ENCODE measurements at regions not wholly inside any gene's neighbourhood (a gene's known extent, or its start where the extent isn't known, plus 50 kb on each side); places are given as distances from the start of the nearest gene placed in this dataset.

- H3K9me3 ChIP-seq (replicated peaks), result no peaks in the 10 kb centered on the region
- H3K4me1 ChIP-seq, result no peaks in the 10 kb centered on the region
- no peaks in the 10 kb centered on the region for H3K36me3 ChIP-seq
- TF ChIP-seq CTCF (IDR thresholded peaks at IDR 0.05; ENCODE audit: borderline replicate concordance), result no peak
- intact Hi-C loops (cut with micrococcal nuclease), result no loop called here
- no peak for DNase-seq
- peaks cover 45% of the 10 kb centered on the region for H3K27me3 ChIP-seq (ENCODE audit: low read depth)
- no peak overlapping the region for H3K4me3 ChIP-seq
- no peak overlapping the region for H3K27ac ChIP-seq (replicated peaks)
Observed at GRCh38 chr11:134847083-134847715, 435.2 kb upstream of the B3GAT1 start.

- intact Hi-C loops (cut with micrococcal nuclease), result no loop called here
- DNase-seq, result no peak
- Histone ChIP-seq H3K36me3 (no peaks in the 10 kb centered on the region), H3K27me3 (ENCODE audit: low read depth) (peaks cover 49% of the 10 kb centered on the region), H3K4me1 (no peaks in the 10 kb centered on the region), H3K27ac (replicated peaks) (no peak overlapping the region), H3K4me3 (no peak overlapping the region), H3K9me3 (replicated peaks) (no peaks in the 10 kb centered on the region)
- no peak for TF ChIP-seq CTCF (IDR thresholded peaks at IDR 0.05; ENCODE audit: borderline replicate concordance)
Observed at GRCh38 chr11:134846328-134847082, 434.5 kb upstream of the B3GAT1 start.

GRCh38 chr11:134845474-134846327 lies 433.7 kb upstream of the B3GAT1 start:
- intact Hi-C loops (cut with micrococcal nuclease), result no loop called here
- H3K36me3 ChIP-seq, result no peaks in the 10 kb centered on the region

DNA sequence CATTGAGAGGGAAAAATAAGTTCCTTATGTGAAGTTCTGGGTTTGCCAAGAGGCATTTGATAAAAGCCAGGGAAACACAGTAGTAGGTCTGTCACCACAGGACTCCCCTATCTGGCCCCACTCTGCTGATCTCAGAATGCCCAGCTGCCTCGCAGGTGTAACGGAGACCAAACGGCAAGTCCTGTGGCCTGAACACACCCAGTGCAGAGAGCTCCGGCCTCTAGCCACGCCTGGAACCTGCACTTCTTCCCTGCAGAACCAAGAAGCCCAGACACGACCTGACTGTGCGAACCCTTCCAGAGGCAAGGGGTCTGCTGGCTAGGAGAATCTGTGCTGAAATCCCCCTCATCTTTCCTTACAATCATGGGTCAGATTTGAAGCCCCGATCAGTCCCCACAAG lies 432.8 kb upstream of the B3GAT1 start:
- H3K27ac ChIP-seq (replicated peaks), result no peak overlapping the region
- no peaks in the 10 kb centered on the region for H3K9me3 ChIP-seq (replicated peaks)
- TF ChIP-seq CTCF (IDR thresholded peaks at IDR 0.05; ENCODE audit: borderline replicate concordance), result no peak
- intact Hi-C loops (cut with micrococcal nuclease), result no loop called here
- H3K27me3 ChIP-seq (ENCODE audit: low read depth), result peaks cover 55% of the 10 kb centered on the region
- no peak overlapping the region for H3K4me3 ChIP-seq
- H3K4me1 ChIP-seq, result no peaks in the 10 kb centered on the region
- DNase-seq, result no peak
- no peaks in the 10 kb centered on the region for H3K36me3 ChIP-seq

More at GRCh38 chr11:134845474-134846327, 433.7 kb upstream of the B3GAT1 start:
- Histone ChIP-seq H3K9me3 (replicated peaks) (no peaks in the 10 kb centered on the region), H3K4me3 (no peak overlapping the region), H3K27ac (replicated peaks) (no peak overlapping the region), H3K27me3 (ENCODE audit: low read depth) (peaks cover 53% of the 10 kb centered on the region), H3K4me1 (no peaks in the 10 kb centered on the region)
- DNase-seq, result no peak
- TF ChIP-seq CTCF (IDR thresholded peaks at IDR 0.05; ENCODE audit: borderline replicate concordance), result no peak

GRCh38 chr11:134843735-134844134 lies 431.7 kb upstream of the B3GAT1 start:
- H3K27me3 ChIP-seq (ENCODE audit: low read depth), result peaks cover 51% of the 10 kb centered on the region
- no peak for DNase-seq
- no peak overlapping the region for H3K27ac ChIP-seq (replicated peaks)
- intact Hi-C loops (cut with micrococcal nuclease), result no loop called here
- H3K36me3 ChIP-seq, result no peaks in the 10 kb centered on the region
- H3K9me3 ChIP-seq (replicated peaks), result no peaks in the 10 kb centered on the region
- TF ChIP-seq CTCF (IDR thresholded peaks at IDR 0.05; ENCODE audit: borderline replicate concordance), result no peak
- H3K4me1 ChIP-seq, result no peaks in the 10 kb centered on the region
- no peak overlapping the region for H3K4me3 ChIP-seq

Data from left ventricle myocardium inferior (tissue), 1 donor.